ENCODE measurements at regions not wholly inside any gene's neighbourhood (a gene's known extent, or its start where the extent isn't known, plus 50 kb on each side); places are given as distances from the start of the nearest gene placed in this dataset.

- H3K9me3 ChIP-seq (ENCODE audit: control insufficient read depth, low read depth, low read length): no peaks in the 10 kb centered on the region
- no peaks in the 10 kb centered on the region for H3K23me2 ChIP-seq (ENCODE audit: insufficient read length, low read depth, low read length, poor library complexity, severe bottlenecking)
- H2BK20ac ChIP-seq (ENCODE audit: low read depth, low read length, poor library complexity, severe bottlenecking): no peak overlapping the region
- H3K79me2 ChIP-seq (ENCODE audit: insufficient read depth, low read length): no peaks in the 10 kb centered on the region
- no peak overlapping the region for H3K23ac ChIP-seq (ENCODE audit: insufficient read length, low read depth, low read length)
- no peaks in the 10 kb centered on the region for H3K4me1 ChIP-seq (ENCODE audit: insufficient read depth, low read length)
- no peak overlapping the region for H3K27ac ChIP-seq (ENCODE audit: insufficient read length, low read depth, low read length)
- no CpG with 5 or more reads among the region's 2 CpGs for WGBS (ENCODE audit: extremely low coverage, insufficient read length, low lambda C conversion rate)
- no peak overlapping the region for H2AK5ac ChIP-seq (ENCODE audit: insufficient read length, low read length)
- H3K79me1 ChIP-seq (ENCODE audit: insufficient read depth, low read depth, low read length, poor library complexity, severe bottlenecking): no peaks in the 10 kb centered on the region
- Mint-ChIP-seq H3K27ac (no peak overlapping the region), H3K4me3 (no peak overlapping the region), H3K9me3 (peaks cover 30 to 34% of the 10 kb centered on the region in 2 experiments), H3K27me3 (ENCODE audit: low read depth) (peaks cover 2% of the 10 kb centered on the region; the same call in 1 of the 2 replicates), H3K36me3 (ENCODE audit: insufficient read depth in 1 of 3, low read depth in 3 of 3) (peaks cover 16 to 34% (median 26%) of the 10 kb centered on the region in 3 experiments), H3K4me1 (no peaks in the 10 kb centered on the region)
- no peak overlapping the region for H2BK120ac ChIP-seq (ENCODE audit: low read depth, low read length, poor library complexity, severe bottlenecking)
- H2BK12ac ChIP-seq (ENCODE audit: insufficient read length, low read depth, low read length): no peak overlapping the region
- no peak overlapping the region for H2AFZ ChIP-seq (ENCODE audit: low read length)
- DNase-seq: no peak
- no peak overlapping the region for H3T11ph ChIP-seq (ENCODE audit: low read length)
- no peak overlapping the region for H2BK5ac ChIP-seq (ENCODE audit: insufficient read length, low read length)
- no peak for TF ChIP-seq CTCF (conservative IDR thresholded peaks at IDR 0.05)
- H3K56ac ChIP-seq (ENCODE audit: insufficient read length, low read depth, low read length): no peak overlapping the region
- H3K14ac ChIP-seq (ENCODE audit: insufficient read depth, low read length): no peak overlapping the region
- no peaks in the 10 kb centered on the region for H4K20me1 ChIP-seq (ENCODE audit: control insufficient read depth, insufficient read depth, insufficient read length)
- no peak overlapping the region for H3K4me2 ChIP-seq (ENCODE audit: insufficient read depth, insufficient read length, low read length)
- no peak overlapping the region for H3K18ac ChIP-seq (ENCODE audit: insufficient read length, low read depth, low read length)
- no peaks in the 10 kb centered on the region for H3K27me3 ChIP-seq (ENCODE audit: insufficient read depth, low read length)
- H4K8ac ChIP-seq (replicated peaks; ENCODE audit: insufficient read length, low read depth, low read length): no peak overlapping the region
- H4K91ac ChIP-seq (ENCODE audit: insufficient read length, low read depth, low read length): no peak overlapping the region
- H4K5ac ChIP-seq (ENCODE audit: insufficient read length, low read depth, low read length): no peak overlapping the region
- H2BK15ac ChIP-seq (ENCODE audit: low read depth, low read length): no peak overlapping the region
- no peak overlapping the region for H3K9ac ChIP-seq (ENCODE audit: extremely low read depth, insufficient read length, low read length)
- H3K4ac ChIP-seq (ENCODE audit: low read depth, low read length): no peak overlapping the region
These were observed 93.3 kb downstream of the HYCC1 start for GRCh38 chr7:22920672-22921071.
